Cardiac muscle cell (in vitro differentiated cells and primary cell): ENCODE measurements at regions not wholly inside any gene's neighbourhood (a gene's known extent, or its start where the extent isn't known, plus 50 kb on each side); places are given as distances from the start of the nearest gene placed in this dataset.
"Not testable (repeated sequence)": the region's sequence is repeated elsewhere in the genome, so short reads cannot be mapped to it uniquely, and the experiment has no call there.

Experiments
- DNase-seq, 2 donors: peaks; one replicate each; pipeline versions ENCODE4 v3.0.0 to v3.0.0-alpha.2; 2010 to 2017; ENCODE audit warnings: low read depth in 1 of 2, low spot score in 1 of 2
- H3K27ac ChIP-seq: fragments of 200-600 bp; sonication (generic); 2 replicates; pipeline ENCODE4 v1.5.1; 2016
- H3K27me3 ChIP-seq: fragments of 200-600 bp; sonication (generic); 2 replicates; pipeline ENCODE4 v1.6.0; 2016; ENCODE audit warnings: control low read depth
- H3K36me3 ChIP-seq: fragments of 200-600 bp; sonication (generic); 2 replicates; pipeline ENCODE4 v1.5.1; 2016; ENCODE audit warnings: control low read depth
- H3K4me1 ChIP-seq: fragments of 200-600 bp; sonication (generic); 2 replicates; pipeline ENCODE4 v1.8.1; 2017; ENCODE audit warnings: low read depth, mild to moderate bottlenecking, mixed run types
- H3K4me3 ChIP-seq: fragments of 200-600 bp; sonication (generic); 2 replicates; pipeline ENCODE4 v1.5.1; 2016; ENCODE audit warnings: mild to moderate bottlenecking
- H3K9me3 ChIP-seq: fragments of 200-600 bp; sonication (generic); 2 replicates; pipeline ENCODE4 v1.5.1; 2017; ENCODE audit warnings: low read depth, mild to moderate bottlenecking, control low read depth
- TF ChIP-seq, protein P1 (sequence below): IDR thresholded peaks from 2 replicates; pipeline ENCODE4 v1.5.1; 2012; ENCODE audit warnings: low read depth, mild to moderate bottlenecking, low read length

DNA sequence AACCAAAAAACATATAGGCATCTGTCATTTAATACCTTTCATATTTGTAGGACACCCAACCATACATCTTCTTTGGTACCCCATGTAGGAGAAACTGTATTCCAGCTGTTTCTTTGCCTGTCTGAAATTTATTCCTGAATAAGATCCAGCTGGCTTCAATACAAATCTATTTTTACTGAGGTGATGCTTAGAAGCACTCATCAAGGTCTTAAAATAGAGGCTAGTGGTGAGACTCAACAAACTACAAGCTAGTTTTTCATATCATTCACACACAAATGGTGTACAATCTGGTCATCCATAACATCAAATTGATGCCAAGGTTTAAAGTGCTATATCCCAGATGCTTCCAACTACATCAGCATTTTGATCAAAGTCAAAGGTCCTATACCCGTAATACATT, 1071.3 kb upstream of the MIR17HG start:
- Histone ChIP-seq H3K27me3 (no peaks in the 10 kb centered on the region), H3K4me3 (no peak overlapping the region), H3K36me3 (no peaks in the 10 kb centered on the region), H3K4me1 (peaks cover 11% of the 10 kb centered on the region), H3K9me3 (no peaks in the 10 kb centered on the region), H3K27ac (no peak overlapping the region)
- TF ChIP-seq, protein P1, sequence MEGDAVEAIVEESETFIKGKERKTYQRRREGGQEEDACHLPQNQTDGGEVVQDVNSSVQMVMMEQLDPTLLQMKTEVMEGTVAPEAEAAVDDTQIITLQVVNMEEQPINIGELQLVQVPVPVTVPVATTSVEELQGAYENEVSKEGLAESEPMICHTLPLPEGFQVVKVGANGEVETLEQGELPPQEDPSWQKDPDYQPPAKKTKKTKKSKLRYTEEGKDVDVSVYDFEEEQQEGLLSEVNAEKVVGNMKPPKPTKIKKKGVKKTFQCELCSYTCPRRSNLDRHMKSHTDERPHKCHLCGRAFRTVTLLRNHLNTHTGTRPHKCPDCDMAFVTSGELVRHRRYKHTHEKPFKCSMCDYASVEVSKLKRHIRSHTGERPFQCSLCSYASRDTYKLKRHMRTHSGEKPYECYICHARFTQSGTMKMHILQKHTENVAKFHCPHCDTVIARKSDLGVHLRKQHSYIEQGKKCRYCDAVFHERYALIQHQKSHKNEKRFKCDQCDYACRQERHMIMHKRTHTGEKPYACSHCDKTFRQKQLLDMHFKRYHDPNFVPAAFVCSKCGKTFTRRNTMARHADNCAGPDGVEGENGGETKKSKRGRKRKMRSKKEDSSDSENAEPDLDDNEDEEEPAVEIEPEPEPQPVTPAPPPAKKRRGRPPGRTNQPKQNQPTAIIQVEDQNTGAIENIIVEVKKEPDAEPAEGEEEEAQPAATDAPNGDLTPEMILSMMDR: no peak
- DNase-seq: peak in 1 of 2 donors; percentile 8

DNA sequence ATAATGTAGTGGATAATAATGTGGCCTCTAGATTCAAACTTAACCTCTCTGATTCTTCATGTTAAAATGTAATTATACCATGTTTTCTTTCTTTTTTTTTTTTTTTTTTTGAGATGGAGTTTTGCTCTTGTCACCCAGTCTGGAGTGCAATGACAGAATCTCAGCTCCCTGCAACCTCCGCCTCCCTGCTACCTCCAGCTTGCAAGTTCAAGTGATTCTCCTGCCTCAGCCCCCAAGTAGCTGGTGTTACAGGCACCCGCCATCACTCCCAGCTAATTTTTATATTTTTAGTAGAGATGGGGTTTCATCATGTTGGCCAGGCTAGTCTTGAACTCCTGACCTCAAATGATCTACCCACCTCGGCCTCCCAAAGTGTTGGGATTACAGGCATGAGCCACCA, 1069.3 kb upstream of the MIR17HG start:
- H3K4me1 ChIP-seq: peaks cover 11% of the 10 kb centered on the region
- not testable (repeated sequence) for DNase-seq, H3K9me3 ChIP-seq, H3K27me3 ChIP-seq, H3K27ac ChIP-seq, H3K4me3 ChIP-seq, H3K36me3 ChIP-seq

DNA sequence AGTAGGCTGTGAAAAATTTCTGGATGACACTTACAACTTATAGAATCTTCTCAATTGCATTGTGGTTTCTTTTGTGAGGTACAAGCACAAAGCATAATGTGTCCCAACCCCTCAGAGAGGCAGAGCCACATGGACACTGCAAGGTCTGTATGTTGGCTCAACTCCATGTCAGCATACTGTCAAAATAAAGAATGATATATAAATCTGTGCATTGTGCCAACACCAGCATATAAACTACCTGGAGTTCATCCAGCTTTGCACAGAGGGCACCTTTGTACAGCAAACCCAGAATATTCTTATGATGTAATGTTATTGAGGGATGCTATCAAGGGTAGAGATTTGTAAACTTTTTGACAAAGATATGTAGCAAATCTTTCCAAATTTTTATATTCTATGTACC, 1065.8 kb upstream of the MIR17HG start:
- Histone ChIP-seq H3K36me3 (no peaks in the 10 kb centered on the region), H3K4me1 (peaks cover 1% of the 10 kb centered on the region), H3K27ac (no peak overlapping the region), H3K4me3 (no peak overlapping the region), H3K27me3 (no peaks in the 10 kb centered on the region), H3K9me3 (no peaks in the 10 kb centered on the region)
- no peak for DNase-seq
- TF ChIP-seq, protein P1: no peak

DNA sequence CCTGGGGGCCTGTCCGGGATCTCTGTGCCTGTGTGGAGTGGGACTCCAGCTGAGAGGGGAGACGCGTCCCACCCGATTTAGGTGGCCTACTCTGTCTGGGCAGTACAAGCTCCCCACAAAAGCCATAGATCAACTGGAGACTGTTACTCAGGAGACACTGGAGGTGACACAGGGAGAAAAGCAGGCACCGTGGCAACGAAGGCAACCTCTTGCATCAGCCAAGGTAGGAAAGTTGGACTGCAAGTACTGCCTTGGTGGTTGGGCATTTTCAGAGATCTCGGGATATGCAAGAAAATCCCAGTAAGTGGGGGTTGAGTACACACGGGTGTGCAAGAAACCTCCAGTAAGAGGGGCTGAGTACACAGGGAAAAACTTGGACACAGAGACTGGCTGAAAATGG, 1060.0 kb upstream of the MIR17HG start:
- H3K36me3 ChIP-seq: no peaks in the 10 kb centered on the region
- no peaks in the 10 kb centered on the region for H3K27me3 ChIP-seq
- TF ChIP-seq, protein P1: no peak
- no peak for DNase-seq
- H3K4me1 ChIP-seq: no peaks in the 10 kb centered on the region
- no peak overlapping the region for H3K27ac ChIP-seq
- no peak overlapping the region for H3K4me3 ChIP-seq
- H3K9me3 ChIP-seq: no peaks in the 10 kb centered on the region

DNA sequence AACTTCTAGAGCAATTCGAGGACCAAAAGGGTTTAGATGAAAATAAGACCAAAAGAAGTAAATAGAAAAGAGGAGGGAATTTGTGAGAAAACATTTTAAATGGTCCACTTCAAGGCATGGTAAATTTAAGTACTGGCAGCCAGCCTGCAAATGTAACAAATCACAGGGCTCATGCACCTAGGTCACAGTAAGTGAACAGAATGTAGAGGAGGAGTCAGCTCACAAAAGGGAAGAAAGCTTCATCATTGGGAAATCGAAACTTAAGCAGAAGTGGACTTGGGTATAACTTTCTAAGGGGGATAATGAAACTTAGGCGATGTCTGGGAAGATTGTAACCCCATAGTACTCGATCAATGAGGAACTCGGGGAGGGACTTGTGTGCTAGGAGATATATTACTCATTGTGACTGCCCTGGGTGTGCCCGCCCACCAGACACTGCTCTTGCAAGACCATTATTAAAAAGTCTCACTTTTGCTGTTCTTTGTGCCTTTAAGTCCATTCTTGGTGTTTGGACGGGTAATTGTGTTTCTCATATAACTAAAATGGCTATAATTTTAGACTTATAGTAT, 1053.6 kb upstream of the MIR17HG start:
- no peaks in the 10 kb centered on the region for H3K36me3 ChIP-seq
- H3K9me3 ChIP-seq: no peaks in the 10 kb centered on the region
- H3K27ac ChIP-seq: no peak overlapping the region
- TF ChIP-seq, protein P1: no peak
- H3K4me1 ChIP-seq: no peaks in the 10 kb centered on the region
- DNase-seq: no peak
- H3K27me3 ChIP-seq: no peaks in the 10 kb centered on the region
- no peak overlapping the region for H3K4me3 ChIP-seq

DNA sequence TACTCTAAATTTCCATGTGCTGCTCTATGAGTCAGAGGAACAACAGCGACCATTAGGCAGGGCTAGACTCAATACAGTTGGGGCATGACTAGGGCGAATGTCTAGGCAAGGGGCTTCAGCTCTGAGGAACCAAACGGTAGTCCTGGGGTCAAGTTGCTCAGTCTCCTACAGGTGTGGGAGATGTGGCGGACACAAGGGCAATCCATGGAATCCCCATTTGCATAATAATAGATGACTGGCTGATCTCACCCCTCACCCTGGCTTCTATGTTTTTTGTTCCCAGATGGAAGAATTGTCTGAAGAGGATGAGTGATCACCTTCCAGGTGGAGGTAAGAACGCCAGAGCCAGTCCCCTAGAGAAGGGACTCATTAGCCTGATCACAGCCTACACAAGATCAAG, 1048.2 kb upstream of the MIR17HG start:
- TF ChIP-seq, protein P1: no peak
- Histone ChIP-seq H3K27ac (no peak overlapping the region), H3K4me1 (no peaks in the 10 kb centered on the region), H3K9me3 (no peaks in the 10 kb centered on the region), H3K27me3 (no peaks in the 10 kb centered on the region), H3K4me3 (no peak overlapping the region), H3K36me3 (no peaks in the 10 kb centered on the region)
- DNase-seq: no peak
